ENCODE measurements at regions not wholly inside any gene's neighbourhood (a gene's known extent, or its start where the extent isn't known, plus 50 kb on each side); places are given as distances from the start of the nearest gene placed in this dataset.

DNA sequence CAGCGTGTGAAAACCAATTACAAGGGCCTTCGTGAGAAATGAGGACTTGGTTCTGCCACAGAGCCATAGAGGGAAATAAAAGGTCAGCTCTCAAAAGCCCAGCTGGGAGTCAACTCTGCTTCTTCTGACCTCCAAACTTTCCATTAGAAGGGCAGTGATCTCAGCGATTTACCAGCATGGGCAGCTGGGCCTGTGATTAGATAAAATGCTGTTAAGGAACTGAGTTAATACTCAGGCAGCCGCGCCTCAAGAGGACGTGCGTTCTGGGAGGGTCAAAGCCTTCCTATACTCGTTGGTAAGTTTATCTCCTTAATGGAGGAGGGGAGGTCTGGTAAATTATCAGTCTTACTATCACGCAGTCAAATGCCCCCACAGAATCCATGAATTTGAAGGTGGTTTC lies 480.2 kb upstream of the ERCC4 start:
- DNase-seq (ENCODE audit: low read depth, low spot score) (no peak), FAIRE-seq (no peak)
- no peaks in the 10 kb centered on the region for H3K9me3 ChIP-seq (replicated peaks; ENCODE audit: control insufficient read depth, insufficient read depth, low read length)
- no peaks in the 10 kb centered on the region for H3K9me1 ChIP-seq (replicated peaks; ENCODE audit: control insufficient read depth, extremely low read depth, insufficient read depth, low read length)
- no peaks in the 10 kb centered on the region for H3K36me3 ChIP-seq (ENCODE audit: control insufficient read depth in 2 of 2, extremely low read depth in 1 of 2, insufficient read depth in 2 of 2, low read length in 2 of 2)
- intact Hi-C loops (cut with micrococcal nuclease) = no loop called here
- POLR2A ChIA-PET = no interaction called here
- BruUV-seq (replicated peaks) = no TSS peak
- H3K27ac ChIP-seq (ENCODE audit: insufficient read depth, low read depth, low read length) = no peak overlapping the region
- TF ChIP-seq MAX (IDR thresholded peaks at IDR 0.05; ENCODE audit: insufficient read depth, insufficient read length) (no peak), FOS (IDR thresholded peaks at IDR 0.05; ENCODE audit: borderline replicate concordance, insufficient read depth, low read length) (no peak), EZH2 (IDR thresholded peaks at IDR 0.05; ENCODE audit: borderline replicate concordance, low read depth, low read length, severe bottlenecking) (no peak), JUN (IDR thresholded peaks at IDR 0.05; ENCODE audit: borderline replicate concordance, insufficient read depth, insufficient read length, low read depth) (no peak), GATA2 (IDR thresholded peaks at IDR 0.05; ENCODE audit: insufficient read depth, insufficient read length, low read depth, low read length) (no peak), POLR2A (IDR thresholded peaks at IDR 0.05; ENCODE audit: low read depth, low read length) (no peak), MYC (IDR thresholded peaks at IDR 0.05; ENCODE audit: low read depth, low read length) (no peak), POLR2AphosphoS5 (IDR thresholded peaks at IDR 0.05; ENCODE audit: insufficient read depth, low read depth, low read length) (no peak)
- TF ChIP-seq, protein P1, sequence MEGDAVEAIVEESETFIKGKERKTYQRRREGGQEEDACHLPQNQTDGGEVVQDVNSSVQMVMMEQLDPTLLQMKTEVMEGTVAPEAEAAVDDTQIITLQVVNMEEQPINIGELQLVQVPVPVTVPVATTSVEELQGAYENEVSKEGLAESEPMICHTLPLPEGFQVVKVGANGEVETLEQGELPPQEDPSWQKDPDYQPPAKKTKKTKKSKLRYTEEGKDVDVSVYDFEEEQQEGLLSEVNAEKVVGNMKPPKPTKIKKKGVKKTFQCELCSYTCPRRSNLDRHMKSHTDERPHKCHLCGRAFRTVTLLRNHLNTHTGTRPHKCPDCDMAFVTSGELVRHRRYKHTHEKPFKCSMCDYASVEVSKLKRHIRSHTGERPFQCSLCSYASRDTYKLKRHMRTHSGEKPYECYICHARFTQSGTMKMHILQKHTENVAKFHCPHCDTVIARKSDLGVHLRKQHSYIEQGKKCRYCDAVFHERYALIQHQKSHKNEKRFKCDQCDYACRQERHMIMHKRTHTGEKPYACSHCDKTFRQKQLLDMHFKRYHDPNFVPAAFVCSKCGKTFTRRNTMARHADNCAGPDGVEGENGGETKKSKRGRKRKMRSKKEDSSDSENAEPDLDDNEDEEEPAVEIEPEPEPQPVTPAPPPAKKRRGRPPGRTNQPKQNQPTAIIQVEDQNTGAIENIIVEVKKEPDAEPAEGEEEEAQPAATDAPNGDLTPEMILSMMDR (IDR thresholded peaks at IDR 0.05; ENCODE audit: extremely low read depth in 1 of 2, insufficient read depth in 1 of 2, low read depth in 1 of 2, low read length in 2 of 2) = no peak
- dilution Hi-C loops (cut with MboI; ENCODE audit: extremely low pct_ligation_motif_present, low sequenced_read_pairs) = no loop called here
- no peak overlapping the region for H2AFZ ChIP-seq (ENCODE audit: low read depth, low read length)
- CTCF ChIA-PET = no interaction called here
- no peak overlapping the region for H3K4me2 ChIP-seq (ENCODE audit: insufficient read depth, low read length)
- no peaks in the 10 kb centered on the region for H3K4me1 ChIP-seq (ENCODE audit: control insufficient read depth, extremely low read depth, insufficient read depth, low read length)
- H3K79me2 ChIP-seq (ENCODE audit: control insufficient read depth, insufficient read depth, low read length) = no peaks in the 10 kb centered on the region
- no peak overlapping the region for H3K9ac ChIP-seq (replicated peaks; ENCODE audit: extremely low read depth, insufficient read depth, low read length)
- H4K20me1 ChIP-seq (replicated peaks; ENCODE audit: control insufficient read depth, extremely low read depth, insufficient read depth, low read length) = no peaks in the 10 kb centered on the region
- no peak overlapping the region for H3K4me3 ChIP-seq (replicated peaks in 1 of 3; ENCODE audit: insufficient read depth in 1 of 3, low read depth in 1 of 3, low read length in 3 of 3)
- no peaks in the 10 kb centered on the region for H3K27me3 ChIP-seq (ENCODE audit: control insufficient read depth in 2 of 2, insufficient read depth in 2 of 2, low read length in 2 of 2)

Data from endothelial cell of umbilical vein (primary cell).